ENCODE measurements at regions not wholly inside any gene's neighbourhood (a gene's known extent, or its start where the extent isn't known, plus 50 kb on each side); places are given as distances from the start of the nearest gene placed in this dataset.

- no peak overlapping the region for H3K4me3 ChIP-seq (replicated peaks; ENCODE audit: low read depth, low read length)
- TF ChIP-seq CTCF (IDR thresholded peaks at IDR 0.05; ENCODE audit: low read length, missing control alignments) = no peak
- DNase-seq (ENCODE audit: low read depth) = no peak
Measured at GRCh38 chr11:95375451-95375850, 144.4 kb upstream of the SESN3 start.

- no peak for TF ChIP-seq CTCF (IDR thresholded peaks at IDR 0.05; ENCODE audit: low read length, missing control alignments)
- no peak for DNase-seq (ENCODE audit: low read depth)
- no peak overlapping the region for H3K4me3 ChIP-seq (replicated peaks; ENCODE audit: low read depth, low read length)
Measured at GRCh38 chr11:95374105-95374504, 143.1 kb upstream of the SESN3 start.

GRCh38 chr11:95373241-95373640 is 142.2 kb upstream of the SESN3 start:
- H3K4me3 ChIP-seq (replicated peaks; ENCODE audit: low read depth, low read length) = no peak overlapping the region
- no peak for TF ChIP-seq CTCF (IDR thresholded peaks at IDR 0.05; ENCODE audit: low read length, missing control alignments)
- no peak for DNase-seq (ENCODE audit: low read depth)

- DNase-seq (ENCODE audit: low read depth) = no peak
- H3K4me3 ChIP-seq (replicated peaks; ENCODE audit: low read depth, low read length) = no peak overlapping the region
- no peak for TF ChIP-seq CTCF (IDR thresholded peaks at IDR 0.05; ENCODE audit: low read length, missing control alignments)
Measured at GRCh38 chr11:95372097-95372656, 141.2 kb upstream of the SESN3 start.

- no peak overlapping the region for H3K4me3 ChIP-seq (replicated peaks; ENCODE audit: low read depth, low read length)
- DNase-seq (ENCODE audit: low read depth) = no peak
- no peak for TF ChIP-seq CTCF (IDR thresholded peaks at IDR 0.05; ENCODE audit: low read length, missing control alignments)
Measured at GRCh38 chr11:95371153-95371552, 140.2 kb upstream of the SESN3 start.

GRCh38 chr11:95367726-95368125 is 136.7 kb upstream of the SESN3 start:
- no peak for DNase-seq (ENCODE audit: low read depth)
- H3K4me3 ChIP-seq (replicated peaks; ENCODE audit: low read depth, low read length) = no peak overlapping the region
- no peak for TF ChIP-seq CTCF (IDR thresholded peaks at IDR 0.05; ENCODE audit: low read length, missing control alignments)

- no peak for TF ChIP-seq CTCF (IDR thresholded peaks at IDR 0.05; ENCODE audit: low read length, missing control alignments)
- no peak for DNase-seq (ENCODE audit: low read depth)
- no peak overlapping the region for H3K4me3 ChIP-seq (replicated peaks; ENCODE audit: low read depth, low read length)
Measured at GRCh38 chr11:95365348-95365747, 134.3 kb upstream of the SESN3 start.

Data from fibroblast of pulmonary artery (primary cell).